ENCODE measurements at regions not wholly inside any gene's neighbourhood (a gene's known extent, or its start where the extent isn't known, plus 50 kb on each side); places are given as distances from the start of the nearest gene placed in this dataset.

DNA sequence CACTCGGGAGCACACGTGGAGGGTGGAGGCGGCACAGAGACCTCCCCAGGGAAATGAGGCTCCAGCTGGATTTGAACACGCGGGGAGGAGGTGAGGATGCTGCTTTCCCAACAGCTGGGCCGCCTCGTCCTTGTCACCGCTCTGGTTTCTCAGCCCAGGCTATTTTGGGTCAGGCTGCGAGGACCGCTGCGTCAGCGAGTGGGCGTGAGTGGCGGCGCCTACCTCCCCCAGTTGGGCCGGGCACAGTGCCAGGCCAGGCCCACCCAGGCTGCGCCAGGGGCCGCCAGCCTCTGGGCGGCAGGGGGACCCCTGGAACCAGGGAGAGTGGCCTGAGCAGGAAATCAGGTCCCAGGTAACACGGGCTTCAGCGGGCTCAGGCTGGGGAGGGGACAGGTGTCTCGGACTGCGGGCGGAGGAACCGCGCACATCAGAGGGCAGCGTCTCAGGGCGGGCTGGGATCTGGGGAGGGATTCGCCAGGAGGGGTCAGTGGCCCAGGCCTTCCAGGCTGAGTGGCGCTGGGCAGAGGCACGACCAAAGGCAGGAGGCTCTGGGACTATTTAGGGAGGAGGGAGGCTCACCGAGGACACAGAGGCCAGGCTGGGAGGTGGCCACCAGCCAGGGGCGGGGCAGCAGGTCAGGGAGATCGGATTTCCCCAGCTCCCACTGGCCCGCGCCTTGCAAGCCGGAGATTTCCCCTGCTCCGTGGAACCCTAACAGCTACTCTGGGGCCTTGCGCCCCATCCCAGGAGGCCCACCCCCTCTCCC lies 125.2 kb upstream of the RET start:
- DNase-seq (ENCODE audit: low read depth in 2 of 2), result no peak

DNA sequence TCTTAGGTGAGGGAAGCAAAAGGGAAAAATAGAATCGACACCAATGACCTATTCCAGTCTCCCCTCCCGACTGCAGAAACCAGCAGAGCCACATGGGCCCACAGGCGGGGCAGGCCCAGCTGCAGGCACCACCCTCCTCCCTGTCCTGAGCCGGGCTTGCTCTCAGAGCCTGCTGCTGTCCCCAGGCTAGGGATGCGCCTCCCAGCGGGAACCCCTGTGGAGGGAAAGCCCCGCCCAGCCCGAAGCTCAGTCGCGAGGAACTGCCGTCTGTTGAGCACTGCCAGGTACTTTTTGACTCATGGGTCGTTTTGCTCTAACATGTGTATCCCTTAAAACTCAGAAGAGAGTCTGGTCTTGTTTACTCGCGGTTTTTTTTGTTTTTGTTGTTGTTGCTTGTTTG lies 124.5 kb upstream of the RET start:
- DNase-seq (ENCODE audit: low read depth in 2 of 2), result no peak

DNA sequence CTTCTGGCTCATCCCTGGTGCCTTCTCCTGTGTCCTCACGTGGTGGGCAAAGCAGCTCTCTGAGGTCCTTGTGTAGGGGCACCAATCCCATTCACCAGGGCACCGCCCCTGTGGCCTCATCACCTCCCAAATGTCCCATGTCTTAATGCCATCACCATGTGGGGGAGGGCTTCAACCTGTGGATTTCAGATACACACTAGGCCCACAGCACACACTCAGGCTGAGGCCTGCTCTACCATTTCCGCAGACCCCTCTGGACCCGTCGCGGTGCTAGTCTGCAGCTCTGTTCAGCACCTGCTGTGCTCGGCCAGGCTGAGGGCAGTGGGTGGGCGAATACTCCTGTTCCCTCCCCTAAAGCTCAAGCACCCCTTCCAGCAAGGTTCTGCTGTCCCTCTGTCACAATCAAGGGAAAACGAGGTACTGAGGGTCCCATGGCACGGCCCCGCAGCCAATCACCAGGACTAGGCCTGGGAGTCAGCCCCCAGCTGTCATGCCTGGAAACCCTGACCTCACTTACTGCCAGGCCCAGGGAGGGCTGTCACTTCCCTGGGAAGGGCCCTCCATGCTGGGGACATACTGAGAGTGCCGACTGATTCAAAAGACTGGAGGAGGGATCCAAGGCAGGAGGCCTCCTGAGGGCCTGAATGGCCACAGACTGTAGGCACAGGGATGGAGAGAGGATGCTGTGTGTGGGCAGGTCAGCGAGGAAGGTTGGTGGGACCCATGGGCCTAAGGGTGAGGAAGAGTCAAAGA lies 123.8 kb upstream of the RET start:
- no peak for DNase-seq (ENCODE audit: low read depth in 2 of 2)

DNA sequence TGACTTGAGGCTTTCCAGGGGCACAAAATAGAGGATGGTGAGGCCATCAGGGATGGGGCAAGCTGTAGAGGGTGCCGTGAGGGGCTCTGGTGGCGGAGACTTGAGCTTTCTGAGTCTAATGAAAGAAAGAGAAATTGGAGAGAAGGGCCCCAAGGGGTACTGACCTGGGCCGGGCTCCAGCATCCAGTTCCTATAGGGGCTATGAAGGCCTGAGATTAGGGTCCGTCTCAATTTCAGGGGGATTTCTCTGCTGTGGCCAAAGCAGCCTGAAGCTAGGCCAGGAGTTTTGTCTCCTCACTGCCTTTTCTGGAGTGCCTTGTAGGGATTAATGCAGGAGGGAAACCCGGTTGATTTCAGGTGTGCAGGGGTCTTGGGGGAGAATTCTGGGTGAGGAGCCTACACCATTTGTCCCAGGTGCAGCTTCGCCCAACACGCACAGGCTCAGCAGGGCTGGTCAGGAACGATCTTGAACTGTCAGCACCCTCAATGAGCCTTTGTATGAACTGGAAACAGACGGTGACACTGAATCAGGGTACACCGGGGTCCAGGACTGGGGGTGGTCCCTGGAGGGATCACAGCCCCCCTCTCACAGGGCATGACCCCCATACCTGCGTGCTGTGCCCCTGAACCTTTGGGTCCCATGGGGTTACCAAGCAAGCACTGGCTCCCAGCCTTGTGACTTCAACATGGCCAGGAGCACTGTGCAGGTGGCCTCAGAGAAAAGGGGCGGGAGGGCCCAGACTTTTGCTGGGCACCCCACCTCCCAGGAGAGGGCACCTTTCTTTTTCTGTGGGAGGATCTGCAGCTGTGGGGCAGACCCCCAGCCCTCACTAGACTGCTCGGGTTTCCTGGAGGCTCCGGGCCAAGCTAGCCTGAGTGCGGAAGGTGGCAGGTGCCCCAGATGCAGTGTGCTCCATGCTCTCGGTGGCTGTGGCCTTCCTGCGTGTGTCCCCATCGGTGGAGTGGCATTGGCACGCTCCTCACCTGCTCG lies 122.9 kb upstream of the RET start:
- no peak for DNase-seq (ENCODE audit: low read depth in 2 of 2)

DNA sequence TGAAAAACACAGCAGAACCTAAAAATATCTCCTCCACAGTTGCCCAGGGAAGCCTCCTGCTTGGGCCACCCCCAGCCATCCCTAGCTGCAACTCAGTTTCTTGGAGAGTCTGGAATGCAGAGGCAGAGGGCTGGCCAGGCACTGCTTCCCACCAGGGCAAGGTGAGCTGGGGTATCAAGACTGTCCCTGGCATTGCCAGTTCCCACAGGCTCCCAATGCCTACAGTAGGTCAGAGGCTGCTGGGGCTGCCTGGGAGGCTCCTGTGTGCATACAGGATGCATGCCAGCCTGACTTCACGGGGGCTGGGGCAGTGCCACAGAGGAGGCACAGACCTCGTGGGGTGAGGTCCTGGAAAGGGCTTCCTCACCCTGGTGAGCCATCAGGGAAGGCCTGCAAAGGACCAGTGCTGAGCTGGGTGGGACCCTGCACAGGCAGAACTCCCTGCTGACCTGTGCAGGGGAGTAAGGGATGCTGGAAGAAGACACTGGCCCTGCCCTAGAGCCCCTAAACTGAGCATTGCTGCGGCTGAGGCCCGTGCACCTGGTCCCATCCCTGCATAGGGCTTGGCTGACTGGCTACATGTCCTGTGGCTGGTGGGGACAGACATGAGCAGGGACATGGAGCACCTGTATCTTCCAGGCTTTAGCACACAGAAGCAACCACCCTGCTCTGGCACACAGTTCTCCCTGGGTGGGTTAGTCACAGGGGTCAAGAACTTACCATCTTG lies 121.9 kb upstream of the RET start:
- DNase-seq (ENCODE audit: low read depth in 2 of 2), result no peak

DNA sequence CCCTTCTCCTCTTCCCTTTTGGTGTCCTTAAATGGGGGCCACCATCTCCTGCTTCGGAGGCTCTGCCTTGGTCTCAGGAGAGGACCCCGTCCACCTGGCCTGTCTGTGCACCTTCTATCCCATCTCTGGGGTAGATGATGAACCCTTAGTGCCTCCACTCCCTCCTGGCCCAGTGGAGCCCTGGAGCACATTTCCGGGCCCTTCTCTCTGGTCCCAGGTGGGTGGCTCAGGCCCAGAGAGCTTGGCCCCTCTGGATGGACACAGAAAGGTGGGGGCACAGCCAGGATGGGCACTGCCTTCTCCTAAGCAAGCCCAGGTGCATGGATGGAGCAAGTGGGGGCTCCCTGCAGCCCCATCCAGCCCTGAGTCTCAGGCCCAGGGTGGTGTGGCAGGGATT lies 121.4 kb upstream of the RET start:
- no peak for DNase-seq (ENCODE audit: low read depth in 2 of 2)

DNA sequence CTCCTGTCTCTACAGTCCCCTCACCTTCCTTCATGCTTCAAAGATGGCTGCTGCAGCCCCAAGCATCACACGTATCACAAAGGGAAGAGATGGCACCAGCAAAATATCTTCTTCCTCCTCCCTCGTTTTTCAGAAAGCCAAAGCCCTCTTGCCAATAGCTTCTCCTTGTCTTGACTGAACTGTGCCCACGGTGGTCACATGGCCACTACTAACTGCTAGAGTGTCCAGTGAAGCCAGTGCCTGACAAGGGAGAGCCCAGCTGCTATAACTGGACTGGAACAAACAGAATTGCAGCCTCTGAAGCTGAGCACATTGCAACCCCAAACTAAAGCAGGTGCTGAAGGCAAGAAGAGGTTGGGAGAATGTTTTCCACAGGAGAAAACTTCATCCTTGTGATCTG lies 120.8 kb upstream of the RET start:
- DNase-seq (ENCODE audit: low read depth in 2 of 2), result no peak

DNA sequence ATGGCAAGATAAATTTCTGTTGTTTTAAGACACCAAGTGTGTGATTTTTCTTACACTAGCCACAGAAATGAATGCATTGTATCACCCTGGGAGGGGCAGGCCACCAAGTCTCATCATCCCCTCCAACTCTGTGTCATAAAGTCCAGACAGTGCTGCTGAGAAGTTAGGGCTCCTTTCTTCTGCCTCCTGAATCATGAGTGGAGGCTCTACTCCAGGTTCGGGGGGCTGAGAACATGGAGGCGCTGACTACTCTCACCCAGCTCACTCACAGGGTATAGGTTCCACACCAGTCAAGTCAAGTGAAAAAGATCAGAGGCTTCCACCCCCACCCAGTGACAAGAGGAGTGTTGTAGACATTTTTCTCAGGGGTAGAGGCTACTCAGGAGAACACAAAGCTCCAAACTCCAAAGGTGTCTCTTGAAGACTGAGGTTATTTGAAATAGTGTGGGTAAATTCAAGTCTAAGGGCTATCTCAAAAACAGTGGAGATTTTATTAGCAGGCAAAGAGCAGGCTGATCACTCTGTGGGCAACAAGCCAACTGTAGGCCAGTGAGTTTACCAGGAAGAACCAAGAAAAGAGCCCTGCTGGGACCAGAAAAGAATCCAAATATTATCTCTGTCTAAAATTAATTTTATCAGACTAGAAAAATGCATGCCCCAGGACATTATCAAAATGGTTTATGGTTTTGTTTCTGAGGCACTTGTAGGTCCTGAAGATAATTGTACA lies 118.6 kb upstream of the RET start:
- no peak for DNase-seq (ENCODE audit: low read depth in 2 of 2)

DNA sequence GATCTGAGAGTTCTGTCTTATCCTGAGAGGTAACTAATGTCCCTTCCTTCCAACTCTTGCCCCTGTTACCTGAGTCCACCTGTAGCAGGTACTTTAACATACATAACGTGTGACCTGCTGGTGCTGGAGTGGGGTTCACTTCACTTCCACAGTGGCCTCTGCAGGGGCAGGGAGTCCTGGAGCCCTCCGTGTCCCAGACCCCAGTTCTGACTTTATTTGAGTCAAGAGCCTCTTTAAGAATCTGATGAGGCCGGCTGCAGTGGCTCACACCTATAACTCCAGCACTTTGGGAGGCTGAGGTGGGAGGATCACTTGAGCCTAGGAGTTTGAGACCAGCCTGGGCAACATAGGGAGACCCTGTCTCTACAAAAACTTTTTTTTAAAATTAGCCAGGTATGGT lies 117.0 kb upstream of the RET start:
- no peak for DNase-seq (ENCODE audit: low read depth in 2 of 2)

DNA sequence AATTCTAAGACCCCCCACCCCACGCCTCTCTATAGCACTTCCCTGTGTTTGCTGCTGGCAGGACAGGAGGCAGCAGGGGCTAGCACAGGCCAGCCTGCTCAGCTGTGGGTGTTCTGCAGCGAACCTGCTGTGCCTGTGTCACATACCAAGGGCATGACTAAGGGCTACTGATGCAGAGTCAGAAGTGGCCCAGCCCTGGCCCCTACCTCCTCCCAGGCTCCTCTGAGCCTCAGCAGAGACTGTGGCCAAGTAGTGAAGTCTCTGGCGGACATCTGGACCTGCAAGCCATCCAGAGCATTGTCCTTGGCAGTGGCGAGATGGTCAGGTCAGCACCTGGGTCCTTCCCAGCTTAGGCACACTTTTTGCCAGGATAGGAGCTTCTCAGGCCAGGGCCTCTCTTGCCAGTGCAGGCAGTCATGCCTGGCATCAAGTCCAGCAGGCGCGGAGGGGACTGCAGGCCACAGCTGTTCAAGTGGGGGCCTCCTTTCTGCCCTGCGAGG lies 116.3 kb upstream of the RET start:
- DNase-seq (ENCODE audit: low read depth in 2 of 2), result no peak

DNA sequence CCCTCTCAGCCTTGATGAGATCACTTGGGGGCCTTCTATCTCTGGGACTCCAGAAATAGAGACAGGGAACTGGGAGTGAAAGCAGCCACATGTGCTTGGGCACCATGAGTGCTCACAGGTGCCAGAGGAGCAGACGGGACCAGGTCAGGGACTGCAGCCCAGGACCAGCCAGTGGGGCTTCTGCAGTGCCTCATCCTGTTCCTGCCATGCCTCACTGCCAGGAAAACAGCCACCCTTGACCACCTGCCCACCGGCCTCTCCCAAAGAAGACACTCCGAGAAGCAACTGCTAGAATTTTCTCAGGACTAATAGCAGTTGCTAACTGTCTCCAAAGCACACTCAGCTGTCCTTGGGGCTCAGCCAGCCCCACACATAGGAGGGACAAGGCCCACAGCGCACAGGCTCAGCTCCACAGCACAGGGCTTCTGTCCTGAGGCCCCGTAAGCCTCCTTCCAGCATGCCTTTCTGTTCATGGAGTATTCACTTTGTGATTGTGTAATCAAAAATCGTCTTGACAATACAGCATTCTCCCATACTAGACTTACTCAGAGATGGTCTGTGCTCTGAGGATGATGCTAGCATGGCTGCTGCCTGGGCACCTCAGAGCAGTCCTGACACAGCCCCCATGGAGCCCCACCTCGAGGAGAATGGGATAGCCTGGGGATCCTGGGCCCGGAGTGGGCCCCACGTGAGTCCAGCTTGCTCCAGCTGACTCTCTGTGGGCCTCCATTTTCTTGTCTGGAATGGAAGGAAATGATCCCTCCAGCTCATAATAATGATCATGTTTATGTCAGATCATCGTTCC lies 115.7 kb upstream of the RET start:
- DNase-seq (ENCODE audit: low read depth in 2 of 2), result no peak

DNA sequence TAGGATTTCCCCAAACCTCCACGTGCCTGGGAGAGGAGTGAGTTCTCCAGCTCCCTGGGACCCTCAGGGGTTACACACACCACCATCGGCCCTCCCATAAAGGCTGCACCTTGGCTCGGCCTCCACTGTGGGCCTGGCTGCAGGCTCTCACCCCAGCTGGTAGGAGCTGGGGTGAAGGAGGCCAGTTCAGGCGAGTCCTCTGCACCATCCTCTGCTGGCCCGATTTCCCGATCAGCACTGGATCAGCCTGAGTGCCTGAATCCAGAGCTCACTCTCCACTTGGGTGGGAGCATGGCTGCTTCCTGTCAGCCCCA lies 115.1 kb upstream of the RET start:
- DNase-seq (ENCODE audit: low read depth in 2 of 2), result no peak

DNA sequence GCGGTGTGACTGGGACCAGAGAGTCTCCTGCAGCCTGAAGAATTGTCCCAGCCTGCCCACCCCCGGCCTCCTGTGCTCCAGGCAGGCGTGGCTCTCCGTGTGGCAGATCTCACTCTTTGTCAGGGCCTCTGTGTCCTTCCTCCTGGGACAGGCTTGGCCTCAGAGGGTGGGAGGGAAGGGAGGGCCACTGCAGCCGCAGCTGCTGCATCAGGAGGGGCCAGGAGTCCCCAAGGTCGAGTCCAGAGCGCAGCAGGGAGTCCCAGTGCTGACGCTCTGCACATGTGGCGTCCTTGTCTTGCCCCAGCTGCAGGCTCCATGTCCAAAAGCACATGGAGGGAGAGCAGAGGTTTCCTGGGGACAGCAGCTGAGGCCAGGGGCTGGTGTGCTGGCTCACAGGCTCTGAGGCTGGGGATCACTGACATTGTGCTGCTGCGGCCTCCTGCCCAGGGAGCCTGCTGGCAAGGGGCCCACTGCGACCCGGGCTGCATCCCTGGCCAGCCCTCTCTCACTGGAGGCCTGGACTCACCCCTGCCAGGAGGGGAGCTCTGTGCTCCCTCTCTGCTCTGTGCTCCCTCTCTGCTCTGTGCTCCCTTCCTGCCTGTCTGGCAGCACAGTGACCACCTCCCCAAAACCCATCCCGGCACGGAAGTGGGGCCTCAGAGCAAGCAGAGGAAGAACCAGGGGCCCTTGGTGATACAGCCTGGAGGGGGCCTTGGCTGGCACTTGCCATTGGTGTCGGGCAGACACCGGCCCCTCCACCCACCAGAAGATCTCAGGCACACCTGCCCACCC lies 114.6 kb upstream of the RET start:
- no peak for DNase-seq (ENCODE audit: low read depth in 2 of 2)

DNA sequence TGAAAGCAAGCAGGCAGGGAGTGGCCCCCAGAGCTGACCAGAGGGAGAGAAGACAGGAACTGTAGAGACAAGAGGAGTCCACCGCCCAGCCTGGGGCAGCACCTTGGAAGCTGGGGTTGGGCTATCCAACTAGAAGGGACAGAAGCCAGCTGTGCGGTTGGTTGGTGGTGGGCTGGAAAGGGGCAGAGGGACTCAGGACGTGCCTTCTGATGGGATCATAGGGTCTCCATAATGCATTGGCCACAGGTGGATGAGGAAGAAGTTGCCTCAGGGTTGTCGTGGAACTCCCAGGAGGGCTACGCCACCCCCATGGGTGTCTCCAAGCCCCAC lies 114.0 kb upstream of the RET start:
- DNase-seq (ENCODE audit: low read depth in 2 of 2), result no peak

DNA sequence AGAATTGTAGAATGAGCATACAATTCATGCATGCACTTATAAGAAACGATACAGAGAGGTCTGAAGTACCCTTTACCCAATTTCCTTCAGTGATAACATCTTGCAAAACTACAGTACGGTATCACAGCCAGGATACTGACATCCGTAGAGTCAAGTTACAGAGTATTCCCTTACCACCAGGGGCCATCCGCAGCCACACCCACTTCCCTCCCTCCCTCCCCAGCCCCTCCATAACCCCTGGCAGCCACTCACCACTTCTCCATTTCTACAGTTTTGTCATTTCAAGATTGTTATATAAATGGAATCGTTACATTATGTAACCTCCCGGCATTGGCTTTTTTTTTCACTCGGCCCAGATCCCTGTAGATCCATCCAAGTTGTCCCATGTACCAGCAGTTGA lies 113.6 kb upstream of the RET start:
- no peak for DNase-seq (ENCODE audit: low read depth in 2 of 2)

DNA sequence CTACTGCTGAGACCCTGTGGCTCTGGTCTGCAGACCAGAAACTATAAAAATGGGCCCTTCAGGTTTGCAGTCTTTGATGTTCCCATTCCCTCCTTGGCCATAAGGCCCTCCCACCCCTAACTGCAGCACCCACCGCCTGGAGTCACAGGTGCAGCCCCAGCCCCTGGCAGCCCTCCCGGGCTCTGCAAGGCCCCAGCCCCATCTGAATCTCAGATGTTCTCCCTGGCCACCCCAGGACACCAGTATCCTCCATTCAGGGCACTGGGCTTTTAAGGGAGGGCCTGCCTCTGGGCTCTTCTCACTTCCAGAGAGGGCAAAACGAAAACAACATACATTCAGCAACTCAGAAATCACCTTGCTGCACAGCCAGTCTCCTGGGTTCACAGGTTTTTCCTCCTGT lies 107.7 kb upstream of the RET start:
- no peak for DNase-seq (ENCODE audit: low read depth in 2 of 2)

DNA sequence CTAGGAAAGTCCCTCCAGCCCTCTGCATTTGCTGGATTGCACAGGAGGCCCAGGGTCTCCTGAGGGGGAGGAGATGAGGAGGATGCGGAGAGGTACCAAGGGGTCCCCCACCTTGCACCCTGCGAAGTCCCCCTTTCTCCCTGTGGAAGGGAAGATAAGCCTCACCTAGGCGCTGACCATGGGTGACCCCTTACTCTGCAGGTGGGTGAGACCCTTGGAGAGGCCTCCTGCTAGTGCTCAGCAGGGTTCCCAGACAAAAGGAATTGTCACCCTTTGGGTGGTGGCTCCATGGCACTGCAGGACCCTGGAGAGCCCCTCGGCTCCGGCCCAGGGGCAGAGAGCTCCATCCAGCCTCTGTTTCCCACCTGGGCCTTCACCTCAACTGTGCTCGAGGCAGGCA lies 107.0 kb upstream of the RET start:
- no peak for DNase-seq (ENCODE audit: low read depth in 2 of 2)

DNA sequence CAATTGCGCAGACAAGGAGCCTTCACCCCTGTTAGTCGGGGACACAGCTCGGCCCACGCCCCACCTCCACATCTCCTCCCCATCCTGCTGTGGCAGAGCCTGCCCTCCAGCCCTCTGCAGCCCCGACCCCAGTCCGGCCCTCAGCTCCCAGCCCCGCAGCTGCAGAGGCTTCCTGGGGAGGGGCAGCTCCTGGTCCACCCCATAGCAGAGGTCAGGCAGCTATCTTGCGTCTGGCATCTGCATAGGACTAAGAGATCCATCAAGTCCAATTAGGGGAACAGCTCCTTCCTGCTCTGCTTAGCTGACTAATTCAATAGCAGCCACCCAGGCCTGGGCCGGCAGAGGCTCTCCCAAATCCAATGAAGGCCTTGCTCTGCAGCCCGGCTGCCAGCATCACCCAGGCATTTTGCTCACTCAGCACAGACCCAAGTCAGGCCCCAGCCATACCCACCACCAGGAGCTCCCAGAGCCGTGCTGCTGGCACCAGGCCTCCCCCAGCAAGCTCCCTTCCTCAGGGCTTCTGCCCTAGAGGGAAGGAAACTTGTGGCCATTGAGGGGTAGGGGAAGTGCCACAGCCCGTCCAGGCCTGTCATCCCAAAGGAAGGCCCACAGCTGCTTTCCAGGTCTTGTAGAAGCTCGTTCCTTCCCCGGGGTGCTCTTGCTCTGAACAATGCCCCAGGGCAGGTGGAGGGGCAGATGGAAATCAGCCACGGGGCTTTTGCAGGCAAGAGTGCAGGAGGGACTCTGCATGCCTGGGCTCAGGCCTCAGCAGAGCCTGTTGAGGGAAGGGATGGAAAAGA lies 106.2 kb upstream of the RET start:
- no peak for DNase-seq (ENCODE audit: low read depth in 2 of 2)

DNA sequence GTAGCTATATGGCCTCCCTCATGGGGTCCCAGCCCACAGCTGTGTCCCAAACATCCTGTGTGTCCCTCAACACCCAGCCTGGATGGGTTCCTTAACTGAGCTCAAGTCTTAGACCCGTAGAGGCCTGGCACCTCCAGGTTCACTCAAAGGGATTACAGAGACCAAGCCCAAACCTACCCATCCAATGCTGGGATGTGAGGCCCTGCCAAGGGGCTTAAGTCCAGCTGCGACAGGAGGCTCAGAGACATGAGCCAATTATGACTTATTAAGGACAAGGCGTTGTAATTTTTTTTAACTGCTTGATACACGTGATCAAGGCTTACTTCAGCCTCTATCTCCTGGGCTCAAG lies 105.6 kb upstream of the RET start:
- DNase-seq (ENCODE audit: low read depth in 2 of 2), result no peak
